ENCODE measurements at regions not wholly inside any gene's neighbourhood (a gene's known extent, or its start where the extent isn't known, plus 50 kb on each side); places are given as distances from the start of the nearest gene placed in this dataset.

DNA sequence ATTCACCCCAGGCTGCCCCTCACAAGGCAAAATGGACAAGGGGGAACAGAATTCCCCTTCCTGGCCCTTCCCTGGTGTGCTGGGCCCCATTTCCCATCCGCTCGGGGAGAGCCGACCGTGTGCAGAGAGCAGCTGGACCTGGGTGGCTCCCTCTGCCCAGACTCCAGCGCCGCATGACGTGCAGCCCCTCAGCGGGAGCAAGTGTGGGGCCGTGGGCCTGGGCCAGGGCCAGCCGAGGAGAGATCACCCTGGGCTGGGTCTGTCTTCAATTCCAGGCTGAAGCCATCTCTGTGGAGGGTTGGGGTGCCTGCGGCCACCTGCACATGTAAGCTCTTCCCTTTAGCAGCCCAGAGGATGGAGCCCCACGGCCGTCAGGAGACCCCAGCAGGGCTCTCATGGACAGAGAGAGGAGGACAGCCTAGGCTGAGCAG lies 241.8 kb downstream of the TTLL2 start:
- POLR2A ChIA-PET, result no interaction called here
- ATAC-seq (no peak), DNase-seq (no peak)
- no peak overlapping the region for H3K4me3 Mint-ChIP-seq
- H3K4me1 Mint-ChIP-seq (ENCODE audit: low read depth), result no peaks in the 10 kb centered on the region
- no peak overlapping the region for H3K27ac Mint-ChIP-seq
- H3K27me3 Mint-ChIP-seq (ENCODE audit: low read depth), result no peaks in the 10 kb centered on the region
- CTCF ChIA-PET, result no interaction called here
- no peaks in the 10 kb centered on the region for H3K9me3 Mint-ChIP-seq (ENCODE audit: insufficient read depth)
- H3K36me3 Mint-ChIP-seq (ENCODE audit: low read depth), result no peaks in the 10 kb centered on the region

DNA sequence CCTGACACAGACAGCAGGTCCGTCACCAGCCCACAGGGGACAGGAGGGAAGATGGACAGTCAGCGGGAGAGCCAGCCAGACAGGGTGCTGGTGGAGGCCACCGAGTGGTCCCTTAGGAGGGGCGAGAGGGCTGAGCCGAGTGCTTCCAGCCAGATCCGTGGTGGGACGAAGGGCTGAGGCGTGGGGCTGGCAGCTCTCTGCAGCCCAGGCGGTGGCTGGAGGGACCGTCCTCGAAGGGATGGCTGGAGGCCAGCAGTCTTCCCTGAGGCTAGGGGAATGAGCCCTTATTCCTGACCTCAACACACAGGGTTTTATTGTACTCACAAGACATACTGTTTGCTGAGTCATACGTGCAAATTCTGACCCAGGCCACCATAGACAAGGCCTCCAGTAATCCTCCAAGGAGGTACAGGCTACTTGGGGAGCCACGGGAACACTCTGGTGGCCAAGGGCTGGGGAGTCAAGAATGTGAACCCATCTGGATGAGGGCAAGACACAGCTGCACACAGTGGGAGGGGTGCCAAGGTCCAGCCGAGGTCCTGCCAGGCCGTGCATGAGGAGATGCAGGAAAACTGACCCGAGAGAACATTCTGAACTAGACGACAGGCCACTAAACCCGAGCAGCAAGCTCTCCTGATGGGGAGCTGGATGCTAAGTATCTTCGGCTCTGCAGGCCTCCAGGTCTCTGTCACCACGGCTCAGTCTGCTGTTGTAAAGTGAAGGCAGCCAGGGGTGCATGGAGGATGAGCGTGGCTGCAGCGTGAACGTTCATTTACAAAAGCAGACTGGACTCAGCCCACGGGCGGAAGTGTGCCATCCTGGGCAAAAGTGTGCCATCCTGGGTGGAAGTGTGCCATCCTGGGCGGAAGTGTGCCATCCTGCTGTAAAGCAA lies 242.5 kb downstream of the TTLL2 start:
- CTCF ChIA-PET, result no interaction called here
- Mint-ChIP-seq H3K36me3 (ENCODE audit: low read depth) (no peaks in the 10 kb centered on the region), H3K4me3 (no peak overlapping the region), H3K27ac (no peak overlapping the region), H3K27me3 (ENCODE audit: low read depth) (no peaks in the 10 kb centered on the region), H3K9me3 (ENCODE audit: insufficient read depth) (no peaks in the 10 kb centered on the region), H3K4me1 (ENCODE audit: low read depth) (no peaks in the 10 kb centered on the region)
- DNase-seq (no peak), ATAC-seq (no peak)
- POLR2A ChIA-PET, result no interaction called here

DNA sequence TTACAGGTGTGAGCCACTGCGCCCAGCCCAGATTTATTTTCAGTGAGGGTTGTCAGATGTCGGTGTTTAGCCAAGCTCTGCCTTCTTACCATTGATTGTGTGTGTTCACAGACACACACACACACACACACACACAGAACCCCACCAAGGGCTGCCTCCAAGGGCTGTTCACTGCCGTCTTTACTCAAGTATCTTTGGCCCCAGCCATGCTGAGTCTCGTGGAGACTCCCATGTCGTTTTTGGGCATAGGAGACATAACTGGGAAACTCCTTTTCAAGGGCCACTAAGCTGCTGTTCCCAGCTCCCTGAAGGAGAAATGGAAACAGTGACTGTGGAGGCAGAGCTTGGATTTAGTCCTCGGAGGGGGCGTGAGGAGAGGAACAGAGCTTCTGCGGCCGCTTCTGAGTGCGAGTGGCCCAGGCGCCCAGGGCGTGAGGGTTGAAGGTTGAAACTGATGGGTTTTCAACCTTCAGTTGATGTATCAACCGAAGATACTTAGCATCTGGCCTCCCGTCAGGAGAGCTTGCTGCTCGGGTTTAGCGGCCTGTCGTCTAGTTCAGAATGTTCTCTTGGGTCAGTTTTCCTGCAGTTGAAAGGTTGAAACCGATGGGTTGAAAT lies 243.6 kb downstream of the TTLL2 start:
- POLR2A ChIA-PET, result no interaction called here
- H3K27ac Mint-ChIP-seq, result no peak overlapping the region
- DNase-seq, result no peak
- CTCF ChIA-PET, result no interaction called here
- no peak overlapping the region for H3K4me3 Mint-ChIP-seq
- no peaks in the 10 kb centered on the region for H3K36me3 Mint-ChIP-seq (ENCODE audit: low read depth)
- ATAC-seq, result no peak
- no peaks in the 10 kb centered on the region for H3K4me1 Mint-ChIP-seq (ENCODE audit: low read depth)
- no peaks in the 10 kb centered on the region for H3K27me3 Mint-ChIP-seq (ENCODE audit: low read depth)
- H3K9me3 Mint-ChIP-seq (ENCODE audit: insufficient read depth), result no peaks in the 10 kb centered on the region

DNA sequence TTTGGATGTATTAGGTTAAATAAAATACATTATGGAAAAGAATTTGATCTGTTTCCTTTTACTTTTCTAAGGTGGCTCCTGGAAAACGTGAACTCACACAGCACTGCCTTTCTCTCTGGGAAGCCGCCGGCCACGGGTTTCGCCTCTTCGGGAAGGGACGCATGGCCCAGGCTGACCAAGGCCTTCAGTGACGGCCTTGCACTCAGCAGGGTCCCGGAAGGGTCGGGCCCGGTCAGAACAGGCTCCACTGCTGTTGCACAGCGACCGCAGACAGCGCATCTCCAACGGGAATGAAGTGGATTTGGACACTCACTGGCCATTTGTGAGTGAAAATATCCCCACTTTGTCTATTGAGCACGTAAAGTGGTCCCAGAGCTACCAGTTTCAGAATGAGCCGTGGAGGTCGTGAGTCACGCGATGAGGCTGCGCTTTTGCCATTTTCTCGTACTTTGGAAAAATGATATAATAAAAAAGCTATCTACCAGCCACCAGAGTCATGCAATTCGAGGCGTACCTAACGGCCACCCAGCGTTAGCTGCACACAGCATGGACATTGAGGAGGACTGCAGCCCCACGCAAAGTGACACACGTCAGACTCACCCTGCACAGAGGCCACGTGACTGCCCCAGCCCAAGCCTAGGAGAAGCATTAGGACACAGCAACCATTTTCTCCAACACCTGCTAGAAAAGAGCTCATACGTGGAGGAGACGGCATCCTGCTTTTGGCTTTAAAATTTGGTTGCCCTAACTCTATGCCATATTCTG lies 244.3 kb downstream of the TTLL2 start:
- DNase-seq (no peak), ATAC-seq (no peak)
- Mint-ChIP-seq H3K27ac (no peak overlapping the region), H3K9me3 (ENCODE audit: insufficient read depth) (no peaks in the 10 kb centered on the region), H3K4me3 (no peak overlapping the region), H3K4me1 (ENCODE audit: low read depth) (no peaks in the 10 kb centered on the region), H3K36me3 (ENCODE audit: low read depth) (no peaks in the 10 kb centered on the region), H3K27me3 (ENCODE audit: low read depth) (no peaks in the 10 kb centered on the region)
- POLR2A ChIA-PET, result no interaction called here
- CTCF ChIA-PET, result no interaction called here

DNA sequence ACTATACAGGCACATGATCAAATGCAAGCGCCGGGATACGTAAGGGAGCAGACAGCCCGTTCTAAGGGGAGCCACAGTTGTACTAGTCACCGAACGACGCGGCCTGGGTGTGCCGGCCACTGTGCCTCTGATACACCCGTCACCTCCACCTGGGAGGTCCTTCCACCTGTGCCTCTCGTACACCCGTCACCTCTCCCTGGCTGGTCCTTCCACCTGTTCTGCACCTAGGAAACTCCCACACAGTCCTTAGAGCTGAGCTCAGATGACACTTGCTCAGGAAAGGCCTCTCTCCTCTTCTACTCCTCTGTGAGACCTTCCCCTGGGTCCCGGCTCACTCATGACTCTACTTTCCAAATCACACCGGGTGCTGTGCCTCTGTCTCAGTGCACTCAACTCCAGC lies 245.0 kb downstream of the TTLL2 start:
- no peaks in the 10 kb centered on the region for H3K27me3 Mint-ChIP-seq (ENCODE audit: low read depth)
- no peak overlapping the region for H3K27ac Mint-ChIP-seq
- no peaks in the 10 kb centered on the region for H3K36me3 Mint-ChIP-seq (ENCODE audit: low read depth)
- ATAC-seq, result no peak
- CTCF ChIA-PET, result no interaction called here
- H3K4me3 Mint-ChIP-seq, result no peak overlapping the region
- POLR2A ChIA-PET, result no interaction called here
- H3K9me3 Mint-ChIP-seq (ENCODE audit: insufficient read depth), result no peaks in the 10 kb centered on the region
- no peaks in the 10 kb centered on the region for H3K4me1 Mint-ChIP-seq (ENCODE audit: low read depth)
- no peak for DNase-seq

DNA sequence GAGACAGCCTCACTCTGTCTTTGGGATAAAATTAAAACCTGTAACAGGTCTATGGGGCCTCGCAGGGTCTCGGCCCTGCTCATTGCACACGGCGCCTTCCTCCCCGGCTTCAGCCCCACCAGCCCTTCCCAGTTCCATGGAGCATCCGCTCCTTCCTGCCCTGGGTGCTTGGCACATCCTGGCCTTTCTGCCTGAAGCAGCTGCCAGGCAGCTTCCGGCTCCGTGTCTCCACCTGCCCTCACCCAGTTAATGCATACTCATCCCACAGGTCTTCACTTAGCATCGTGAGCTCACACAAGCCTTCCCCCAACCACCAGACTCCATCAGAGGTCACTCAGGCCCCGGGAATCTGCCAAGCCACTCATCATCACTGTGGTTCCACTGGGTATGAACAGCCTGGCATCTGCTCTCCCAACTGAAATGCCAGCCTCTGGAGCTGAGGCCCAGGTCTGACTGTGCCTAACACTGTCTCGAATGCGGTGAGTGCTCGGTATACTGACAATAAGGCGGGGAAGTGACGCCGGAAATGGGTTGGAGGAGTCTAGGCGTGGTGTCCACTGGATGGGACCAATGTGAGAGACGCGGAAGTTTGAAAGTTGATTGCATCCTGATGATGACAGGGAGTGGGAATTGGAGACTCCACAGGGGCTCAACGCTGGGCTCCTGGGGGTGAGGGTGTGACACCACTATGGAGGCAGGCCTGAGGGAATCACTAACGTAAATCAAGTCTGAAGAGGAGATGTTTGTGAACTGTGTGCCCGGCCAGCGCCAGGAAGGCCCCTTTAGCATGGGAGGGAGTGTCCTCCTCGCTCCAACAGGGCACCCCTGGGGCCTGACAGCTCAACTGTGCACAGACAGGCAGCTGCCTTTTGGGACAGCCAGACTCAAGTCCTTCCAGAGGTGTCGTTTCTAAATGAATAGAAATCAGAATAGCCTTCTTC lies 245.8 kb downstream of the TTLL2 start:
- ATAC-seq (no peak), DNase-seq (no peak)
- H3K9me3 Mint-ChIP-seq (ENCODE audit: insufficient read depth), result no peaks in the 10 kb centered on the region
- ChIA-PET POLR2A (no interaction called here), CTCF (no interaction called here)
- no peaks in the 10 kb centered on the region for H3K4me1 Mint-ChIP-seq (ENCODE audit: low read depth)
- no peaks in the 10 kb centered on the region for H3K27me3 Mint-ChIP-seq (ENCODE audit: low read depth)
- no peaks in the 10 kb centered on the region for H3K36me3 Mint-ChIP-seq (ENCODE audit: low read depth)
- no peak overlapping the region for H3K27ac Mint-ChIP-seq
- no peak overlapping the region for H3K4me3 Mint-ChIP-seq

DNA sequence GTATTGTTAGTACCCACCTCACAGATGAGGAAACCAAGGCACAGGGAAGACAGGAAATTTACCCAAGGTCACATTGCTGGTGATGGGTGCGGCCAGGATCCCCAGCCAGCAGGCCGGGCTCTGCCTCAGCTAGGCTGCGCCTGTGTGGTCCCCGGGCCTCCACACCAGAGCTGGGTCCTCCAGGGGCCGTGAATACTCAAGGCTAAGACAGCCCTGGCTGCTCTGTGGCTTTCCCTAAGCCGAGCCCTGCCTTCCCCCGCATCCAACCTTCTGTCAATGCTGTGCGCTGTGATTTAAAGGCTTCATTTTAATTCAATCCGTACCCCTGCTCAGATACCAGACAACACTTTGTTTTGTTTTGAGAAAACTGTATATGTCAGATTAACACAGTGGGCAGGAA lies 246.7 kb downstream of the TTLL2 start:
- Mint-ChIP-seq H3K27me3 (ENCODE audit: low read depth) (no peaks in the 10 kb centered on the region), H3K4me1 (ENCODE audit: low read depth) (no peaks in the 10 kb centered on the region), H3K9me3 (ENCODE audit: insufficient read depth) (no peaks in the 10 kb centered on the region), H3K4me3 (no peak overlapping the region), H3K36me3 (ENCODE audit: low read depth) (no peaks in the 10 kb centered on the region), H3K27ac (no peak overlapping the region)
- DNase-seq, result no peak
- ChIA-PET CTCF (no interaction called here), POLR2A (no interaction called here)
- ATAC-seq, result no peak

DNA sequence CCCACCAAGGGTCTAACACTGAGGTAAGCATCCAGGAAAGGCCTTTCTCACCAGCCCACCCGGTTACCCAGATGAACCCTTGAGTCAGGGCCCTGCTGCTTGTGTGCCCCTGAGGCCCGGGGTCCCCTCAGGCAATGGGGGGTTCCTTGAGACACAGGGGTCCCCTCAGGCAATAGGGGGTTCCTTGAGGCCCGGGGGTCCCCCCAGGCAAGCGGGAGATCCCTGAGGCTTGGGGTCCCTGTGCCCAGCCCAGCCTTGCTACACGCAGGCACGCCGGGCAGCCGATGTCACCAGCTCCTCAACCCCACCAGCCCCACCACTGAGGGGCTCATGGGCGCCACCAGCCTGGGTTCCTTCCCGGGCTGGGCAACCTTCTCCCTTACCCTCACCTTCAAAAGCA lies 247.2 kb downstream of the TTLL2 start:
- Mint-ChIP-seq H3K4me3 (no peak overlapping the region), H3K27me3 (ENCODE audit: low read depth) (no peaks in the 10 kb centered on the region), H3K27ac (no peak overlapping the region), H3K36me3 (ENCODE audit: low read depth) (no peaks in the 10 kb centered on the region), H3K9me3 (ENCODE audit: insufficient read depth) (no peaks in the 10 kb centered on the region), H3K4me1 (ENCODE audit: low read depth) (no peaks in the 10 kb centered on the region)
- DNase-seq (no peak), ATAC-seq (no peak)
- POLR2A ChIA-PET, result no interaction called here
- CTCF ChIA-PET, result no interaction called here

- POLR2A ChIA-PET, result no interaction called here
- H3K4me3 Mint-ChIP-seq, result no peak overlapping the region
- ATAC-seq, result no peak
- H3K9me3 Mint-ChIP-seq (ENCODE audit: insufficient read depth), result no peaks in the 10 kb centered on the region
- H3K27me3 Mint-ChIP-seq (ENCODE audit: low read depth), result no peaks in the 10 kb centered on the region
- no peaks in the 10 kb centered on the region for H3K4me1 Mint-ChIP-seq (ENCODE audit: low read depth)
- no peak for DNase-seq
- CTCF ChIA-PET, result no interaction called here
- no peaks in the 10 kb centered on the region for H3K36me3 Mint-ChIP-seq (ENCODE audit: low read depth)
- H3K27ac Mint-ChIP-seq, result no peak overlapping the region
Measured at GRCh38 chr6:167572841-167573271, 248.0 kb downstream of the TTLL2 start.

DNA sequence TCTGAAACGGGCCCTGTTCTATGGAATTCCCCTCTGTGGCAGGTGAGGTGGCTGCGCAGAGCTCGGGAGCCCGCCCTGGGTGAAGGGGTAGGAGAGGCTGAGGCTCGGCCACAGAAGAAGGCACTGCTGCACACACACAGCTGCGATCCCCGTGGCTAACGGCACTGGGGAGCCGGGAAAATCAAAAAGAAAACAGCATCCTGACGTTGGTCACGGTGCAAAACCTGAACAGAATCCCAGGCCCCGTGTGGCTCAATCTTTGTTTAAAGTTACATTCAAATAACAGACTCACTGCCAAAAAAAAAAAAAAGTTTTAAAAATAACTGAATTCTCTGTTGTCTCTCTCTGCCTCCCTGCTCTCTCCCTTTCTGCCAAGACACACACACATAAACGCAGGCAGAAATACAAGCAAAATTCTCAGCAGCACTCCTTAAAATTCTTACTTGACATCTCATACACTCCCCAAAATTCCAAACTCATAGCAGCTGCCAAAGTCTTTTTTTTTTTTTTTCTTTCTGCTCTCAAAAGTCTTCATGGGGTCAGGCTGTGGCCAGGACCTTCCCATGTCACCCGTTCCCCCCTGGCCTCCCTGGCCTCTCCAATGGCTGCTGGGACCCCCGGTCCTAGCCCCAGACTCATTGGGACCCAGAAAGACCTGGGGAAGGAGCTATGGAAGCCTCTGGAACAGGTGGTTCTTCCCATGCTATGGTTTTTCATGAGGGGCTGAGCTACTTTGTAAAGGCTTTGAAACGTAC lies 248.8 kb downstream of the TTLL2 start:
- DNase-seq (no peak), ATAC-seq (no peak)
- Mint-ChIP-seq H3K36me3 (ENCODE audit: low read depth) (no peaks in the 10 kb centered on the region), H3K4me1 (ENCODE audit: low read depth) (no peaks in the 10 kb centered on the region), H3K9me3 (ENCODE audit: insufficient read depth) (no peaks in the 10 kb centered on the region), H3K4me3 (no peak overlapping the region), H3K27me3 (ENCODE audit: low read depth) (no peaks in the 10 kb centered on the region), H3K27ac (no peak overlapping the region)
- CTCF ChIA-PET, result no interaction called here
- POLR2A ChIA-PET, result no interaction called here

GRCh38 chr6:167574431-167575151 lies 249.7 kb downstream of the TTLL2 start:
- no peaks in the 10 kb centered on the region for H3K9me3 Mint-ChIP-seq (ENCODE audit: insufficient read depth)
- H3K27me3 Mint-ChIP-seq (ENCODE audit: low read depth), result no peaks in the 10 kb centered on the region
- H3K4me3 Mint-ChIP-seq, result no peak overlapping the region
- CTCF ChIA-PET, result no interaction called here
- H3K36me3 Mint-ChIP-seq (ENCODE audit: low read depth), result no peaks in the 10 kb centered on the region
- ATAC-seq (no peak), DNase-seq (no peak)
- H3K27ac Mint-ChIP-seq, result no peak overlapping the region
- POLR2A ChIA-PET, result no interaction called here
- no peaks in the 10 kb centered on the region for H3K4me1 Mint-ChIP-seq (ENCODE audit: low read depth)
